ENCODE measurements at regions not wholly inside any gene's neighbourhood (a gene's known extent, or its start where the extent isn't known, plus 50 kb on each side); places are given as distances from the start of the nearest gene placed in this dataset.

GRCh38 chr1:221594576-221594975 is 147.3 kb downstream of the DUSP10 start:
- no peaks in the 10 kb centered on the region for H3K27me3 ChIP-seq (ENCODE audit: insufficient read depth, low read depth, low read length)
- no peaks in the 10 kb centered on the region for H3F3A ChIP-seq (ENCODE audit: insufficient read depth, low read length, poor library complexity, severe bottlenecking)
- no peaks in the 10 kb centered on the region for H3K9me3 ChIP-seq (ENCODE audit: low read length)
- no peaks in the 10 kb centered on the region for H3K36me3 ChIP-seq (ENCODE audit: insufficient read depth, low read length)
- no peaks in the 10 kb centered on the region for H4K20me1 ChIP-seq (ENCODE audit: insufficient read depth)
- H3K4me2 ChIP-seq (ENCODE audit: low read length), result no peak overlapping the region
- H3K27ac ChIP-seq (ENCODE audit: low read length), result no peak overlapping the region
- TF ChIP-seq EP300 (conservative IDR thresholded peaks at IDR 0.05; ENCODE audit: poor library complexity, severe bottlenecking) (no peak), EZH2 (IDR thresholded peaks at IDR 0.05; ENCODE audit: borderline replicate concordance, insufficient read depth, low read length, poor library complexity, severe bottlenecking) (no peak), REST (IDR thresholded peaks at IDR 0.05; ENCODE audit: borderline replicate concordance) (no peak), TAF1 (IDR thresholded peaks at IDR 0.05; ENCODE audit: low read depth) (no peak), POLR2AphosphoS5 (IDR thresholded peaks at IDR 0.05) (no peak), RAD21 (conservative IDR thresholded peaks at IDR 0.05) (no peak), SMC3 (conservative IDR thresholded peaks at IDR 0.05; ENCODE audit: poor library complexity) (no peak), CTCF (IDR thresholded peaks at IDR 0.05; ENCODE audit: poor library complexity, severe bottlenecking) (no peak), MXI1 (conservative IDR thresholded peaks at IDR 0.05; ENCODE audit: poor library complexity, severe bottlenecking) (no peak)
- no peak overlapping the region for H3K4me3 ChIP-seq (ENCODE audit: low read length)
- no peak overlapping the region for H2AFZ ChIP-seq (ENCODE audit: low read depth, low read length)
- H3K79me2 ChIP-seq (replicated peaks; ENCODE audit: insufficient read depth, low read length), result no peaks in the 10 kb centered on the region
- no peak overlapping the region for H3K9ac ChIP-seq (ENCODE audit: low read length)
- no peaks in the 10 kb centered on the region for H3K9me2 ChIP-seq (ENCODE audit: insufficient read depth, low read length)

DNA sequence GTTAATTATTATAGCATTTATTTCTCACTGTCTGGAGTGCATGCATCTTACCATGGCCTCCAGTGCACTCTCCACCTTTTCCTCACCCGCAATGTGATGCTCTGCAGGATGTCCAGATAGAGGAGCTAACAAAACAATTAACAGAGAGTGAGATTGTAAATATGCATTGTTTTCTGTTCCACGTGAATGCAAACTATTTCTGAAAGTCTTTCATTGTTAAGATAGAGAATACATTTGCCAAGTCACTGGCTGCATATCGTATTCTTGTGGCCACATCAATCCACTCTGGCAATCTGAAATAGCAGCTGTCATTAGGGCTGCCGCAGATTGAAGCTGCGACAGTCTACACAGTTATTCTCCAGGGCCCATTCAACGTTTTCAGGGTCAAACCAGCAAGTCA is 143.8 kb downstream of the DUSP10 start:
- Histone ChIP-seq H3K4me2 (ENCODE audit: low read length) (no peak overlapping the region), H3K27ac (ENCODE audit: low read length) (no peak overlapping the region), H3K79me2 (replicated peaks; ENCODE audit: insufficient read depth, low read length) (no peaks in the 10 kb centered on the region), H3K9ac (ENCODE audit: low read length) (no peak overlapping the region), H3K4me3 (ENCODE audit: low read length) (no peak overlapping the region), H3K9me3 (ENCODE audit: low read length) (no peaks in the 10 kb centered on the region), H3K27me3 (ENCODE audit: insufficient read depth, low read depth, low read length) (no peaks in the 10 kb centered on the region), H3F3A (ENCODE audit: insufficient read depth, low read length, poor library complexity, severe bottlenecking) (no peaks in the 10 kb centered on the region), H3K36me3 (ENCODE audit: insufficient read depth, low read length) (no peaks in the 10 kb centered on the region), H2AFZ (ENCODE audit: low read depth, low read length) (no peak overlapping the region), H4K20me1 (ENCODE audit: insufficient read depth) (no peaks in the 10 kb centered on the region), H3K9me2 (ENCODE audit: insufficient read depth, low read length) (no peaks in the 10 kb centered on the region)
- TF ChIP-seq SMC3 (conservative IDR thresholded peaks at IDR 0.05; ENCODE audit: poor library complexity) (no peak), CTCF (IDR thresholded peaks at IDR 0.05; ENCODE audit: poor library complexity, severe bottlenecking) (no peak), EZH2 (IDR thresholded peaks at IDR 0.05; ENCODE audit: borderline replicate concordance, insufficient read depth, low read length, poor library complexity, severe bottlenecking) (no peak), MXI1 (conservative IDR thresholded peaks at IDR 0.05; ENCODE audit: poor library complexity, severe bottlenecking) (no peak), RAD21 (conservative IDR thresholded peaks at IDR 0.05) (no peak), TAF1 (IDR thresholded peaks at IDR 0.05; ENCODE audit: low read depth) (no peak), EP300 (conservative IDR thresholded peaks at IDR 0.05; ENCODE audit: poor library complexity, severe bottlenecking) (no peak)
